HG03025 (cell line): ENCODE measurements at regions not wholly inside any gene's neighbourhood (a gene's known extent, or its start where the extent isn't known, plus 50 kb on each side); places are given as distances from the start of the nearest gene placed in this dataset.

Experiments
- ATAC-seq: cut with Tn5 transposase; IDR thresholded peaks from one replicate; pipeline ENCODE4 v1.9.1; 2021; ENCODE audit warnings: mild to moderate bottlenecking, moderate library complexity; ENCODE audit not compliant: unreplicated experiment, low FRiP score

GRCh38 chr7:46363688-46364087 is 442.6 kb upstream of the IGFBP3 start:
- no peak for ATAC-seq

DNA sequence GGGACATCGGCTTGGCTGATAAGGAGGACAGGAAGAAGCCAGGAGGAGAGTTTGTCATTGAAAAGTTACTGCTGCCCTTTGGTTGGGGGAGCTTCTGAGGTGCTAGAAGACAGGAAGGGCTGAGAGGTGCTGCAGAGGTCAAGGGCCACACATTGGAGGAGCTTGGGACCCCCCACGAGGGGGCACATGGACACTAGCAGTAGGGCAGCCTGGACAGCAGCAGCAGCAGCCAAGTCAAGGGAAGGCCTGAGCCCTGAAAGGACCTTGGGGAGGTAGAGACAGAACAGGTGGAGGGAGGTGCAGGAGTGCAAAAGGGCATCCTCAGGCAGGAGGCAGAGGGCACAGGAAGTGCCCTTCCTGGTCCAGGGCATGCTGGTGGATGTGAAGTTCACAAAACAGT is 439.7 kb upstream of the IGFBP3 start:
- ATAC-seq = no peak

DNA sequence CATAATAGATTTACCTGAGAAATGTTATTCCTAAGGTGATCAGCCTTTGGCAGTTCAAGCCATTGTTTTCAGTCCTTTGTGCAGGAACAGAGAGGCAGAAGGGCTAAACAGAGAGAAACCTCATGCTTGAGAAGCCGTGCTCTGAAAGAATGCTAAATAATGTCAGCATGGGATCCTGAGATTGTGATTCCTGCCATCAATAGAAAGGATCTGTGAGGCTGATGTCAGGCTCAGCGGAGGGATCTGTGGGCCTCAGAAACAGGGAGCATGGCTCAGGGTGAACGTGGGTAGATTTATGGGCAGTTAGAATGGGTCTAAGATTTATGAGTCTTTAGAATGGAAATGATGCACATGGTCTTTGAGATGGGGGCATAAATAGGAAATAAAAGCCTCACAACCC is 439.2 kb upstream of the IGFBP3 start:
- no peak for ATAC-seq

GRCh38 chr7:46357851-46358250 is 436.8 kb upstream of the IGFBP3 start:
- no peak for ATAC-seq

- ATAC-seq = no peak
Measured at GRCh38 chr7:46357290-46357689, 436.2 kb upstream of the IGFBP3 start.

DNA sequence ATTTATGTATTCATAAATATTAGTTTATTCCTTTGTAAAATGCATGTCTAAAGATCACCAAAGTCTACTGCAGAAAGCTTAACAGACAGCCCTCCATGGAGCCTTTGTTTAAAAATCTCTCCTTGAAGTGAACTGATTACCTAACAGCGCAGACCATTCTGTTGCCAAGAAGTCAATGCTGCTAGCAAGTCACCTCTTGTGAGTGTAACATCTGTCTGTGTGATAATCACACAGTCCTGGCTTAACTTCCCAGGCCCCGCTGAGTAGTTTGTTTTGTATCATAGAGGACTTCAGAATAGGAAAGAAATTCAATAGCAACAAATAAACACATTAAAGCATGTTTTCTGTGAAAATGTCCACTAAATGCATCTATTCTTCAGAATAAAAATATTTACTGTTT is 435.3 kb upstream of the IGFBP3 start:
- no peak for ATAC-seq

GRCh38 chr7:46355331-46355730 is 434.3 kb upstream of the IGFBP3 start:
- ATAC-seq = no peak

GRCh38 chr7:46352004-46352954 is 431.2 kb upstream of the IGFBP3 start:
- no peak for ATAC-seq

GRCh38 chr7:46349490-46349889 is 428.4 kb upstream of the IGFBP3 start:
- ATAC-seq = no peak

DNA sequence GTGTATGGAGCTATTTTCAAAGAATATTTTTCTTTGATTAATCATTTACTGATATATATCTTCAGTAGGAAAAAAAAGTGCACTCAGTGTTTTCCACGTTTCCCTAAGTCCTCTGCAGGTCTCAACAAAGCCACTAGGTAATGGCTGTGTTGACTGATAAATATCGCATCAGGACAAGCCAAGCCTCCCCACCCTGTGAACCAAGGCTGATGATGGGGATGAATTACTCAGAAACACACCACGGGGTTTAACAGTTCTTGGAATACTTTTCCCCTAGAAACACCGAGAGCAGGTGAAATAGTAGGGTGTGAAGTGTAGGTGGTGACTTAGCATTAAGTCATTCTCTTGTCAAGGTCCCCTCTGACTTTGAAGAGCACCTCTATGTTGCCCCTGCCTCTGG is 423.5 kb upstream of the IGFBP3 start:
- no peak for ATAC-seq

GRCh38 chr7:46343802-46344201 is 422.7 kb upstream of the IGFBP3 start:
- ATAC-seq = no peak

- no peak for ATAC-seq
Measured at GRCh38 chr7:46322937-46323336, 401.9 kb upstream of the IGFBP3 start.

DNA sequence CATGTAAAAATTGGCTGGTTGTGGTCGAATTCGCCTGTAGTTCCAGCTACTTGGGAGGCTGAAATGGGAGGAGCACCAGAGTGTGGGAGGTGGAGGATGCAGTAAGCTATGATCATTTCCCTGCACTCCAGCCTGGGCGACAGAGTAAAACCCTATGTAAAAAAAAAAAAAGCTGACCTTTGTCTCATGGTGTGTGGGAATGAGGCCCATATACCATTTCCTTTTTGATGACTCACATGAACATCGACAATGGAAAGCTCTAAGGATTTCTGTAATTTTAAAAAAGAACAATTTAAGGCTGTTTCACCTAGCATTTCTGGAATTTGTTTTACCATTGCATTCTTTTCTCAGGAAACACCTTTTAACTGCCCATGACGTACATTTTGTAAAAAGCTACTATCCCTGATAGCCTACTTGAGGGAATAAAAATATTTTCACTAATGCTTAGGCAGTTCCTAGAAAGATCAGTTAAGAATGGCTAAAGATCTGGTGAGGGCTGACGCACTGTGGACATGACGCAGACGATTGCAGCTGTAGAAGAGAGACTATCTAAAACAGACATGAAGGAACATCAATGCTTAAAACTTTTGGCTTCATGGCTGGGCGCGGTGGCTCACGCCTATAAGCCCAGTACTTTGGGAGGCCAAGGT is 400.6 kb upstream of the IGFBP3 start:
- no peak for ATAC-seq

DNA sequence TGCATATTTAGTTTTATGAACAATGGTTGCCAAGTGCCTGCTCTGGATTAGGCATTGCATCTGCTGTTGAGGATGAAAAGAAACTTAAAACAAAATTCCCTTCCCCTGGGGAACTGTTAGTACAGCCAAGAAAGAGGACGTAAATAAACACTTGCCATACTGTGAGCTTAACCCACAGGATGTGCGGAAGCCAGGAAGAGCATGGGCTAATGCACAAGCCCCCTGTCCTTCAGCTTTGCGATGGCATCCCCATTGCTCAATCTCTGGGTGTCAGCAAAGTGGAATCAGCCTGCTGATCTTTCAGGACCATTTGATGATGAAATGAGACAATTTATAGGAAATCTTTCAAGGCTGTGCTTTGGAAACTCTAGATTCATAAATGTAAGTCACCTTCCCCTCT is 399.9 kb upstream of the IGFBP3 start:
- ATAC-seq = no peak

GRCh38 chr7:46319841-46320240 is 398.8 kb upstream of the IGFBP3 start:
- no peak for ATAC-seq

- no peak for ATAC-seq
Measured at GRCh38 chr7:46318276-46318675, 397.2 kb upstream of the IGFBP3 start.

DNA sequence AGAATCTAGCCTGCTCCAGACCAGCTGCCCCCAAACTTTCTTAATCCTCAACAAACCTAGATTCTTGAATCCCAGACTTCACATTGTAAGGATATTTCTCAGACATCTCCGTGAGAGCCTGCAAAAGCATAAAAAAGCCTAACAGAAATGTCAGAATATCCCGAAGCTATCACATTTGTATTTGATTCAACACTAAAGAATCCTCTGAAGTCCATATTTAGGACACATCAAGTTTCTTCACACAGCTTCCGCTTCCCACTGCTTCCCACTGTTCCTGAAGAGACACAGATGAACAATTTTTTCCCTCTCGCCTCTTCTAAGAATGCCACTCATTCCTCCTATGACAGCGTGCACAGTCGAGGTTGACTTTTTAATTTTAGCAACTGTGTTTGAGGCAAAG is 396.2 kb upstream of the IGFBP3 start:
- ATAC-seq = no peak

- ATAC-seq = no peak
Measured at GRCh38 chr7:46315891-46316290, 394.8 kb upstream of the IGFBP3 start.

DNA sequence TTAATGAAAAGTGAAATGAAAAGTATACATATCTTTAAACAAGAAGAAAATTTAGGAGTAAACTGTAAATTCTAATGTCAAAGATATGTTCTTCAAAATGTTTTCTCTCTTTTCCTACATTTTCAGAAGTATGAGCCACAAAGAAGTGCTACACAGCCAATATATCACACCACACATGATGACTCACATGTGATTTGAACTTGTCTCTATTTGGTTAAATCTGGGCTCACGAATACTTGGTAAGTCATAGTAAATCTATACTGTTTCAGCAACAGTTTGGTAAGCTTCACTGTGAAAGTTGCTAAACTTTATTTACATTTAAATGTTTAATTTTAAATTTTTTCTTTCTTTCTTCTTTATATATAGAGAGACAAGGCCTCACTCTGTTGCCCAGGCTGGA is 380.6 kb upstream of the IGFBP3 start:
- no peak for ATAC-seq

- no peak for ATAC-seq
Measured at GRCh38 chr7:46297515-46297914, 376.4 kb upstream of the IGFBP3 start.

- no peak for ATAC-seq
Measured at GRCh38 chr7:46296526-46296925, 375.5 kb upstream of the IGFBP3 start.

- no peak for ATAC-seq
Measured at GRCh38 chr7:46294381-46294780, 373.3 kb upstream of the IGFBP3 start.
